ENCODE measurements at regions not wholly inside any gene's neighbourhood (a gene's known extent, or its start where the extent isn't known, plus 50 kb on each side); places are given as distances from the start of the nearest gene placed in this dataset.
A peak's percentile ranks its signal among the peaks of the same experiment; 100 is the strongest.

DNA sequence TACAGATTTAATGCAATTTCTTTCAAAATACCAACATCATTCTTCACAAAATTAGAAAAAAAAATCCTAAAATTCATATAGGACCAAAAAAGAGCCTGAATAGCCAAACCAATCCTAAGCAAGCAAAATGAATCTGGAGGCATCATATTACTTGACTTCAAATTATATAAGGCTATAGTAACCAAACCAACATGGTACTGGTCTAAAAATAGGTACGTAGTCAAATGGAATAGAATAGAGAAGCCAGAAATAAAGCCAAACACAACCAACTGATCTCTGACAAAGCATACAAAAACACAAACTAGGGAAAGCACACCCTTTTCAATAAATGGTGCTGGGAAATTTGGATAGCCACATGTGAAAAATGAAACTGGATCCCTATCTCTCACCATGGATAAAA lies 112.3 kb upstream of the TSPAN2 start:
- DNase-seq: no peak

DNA sequence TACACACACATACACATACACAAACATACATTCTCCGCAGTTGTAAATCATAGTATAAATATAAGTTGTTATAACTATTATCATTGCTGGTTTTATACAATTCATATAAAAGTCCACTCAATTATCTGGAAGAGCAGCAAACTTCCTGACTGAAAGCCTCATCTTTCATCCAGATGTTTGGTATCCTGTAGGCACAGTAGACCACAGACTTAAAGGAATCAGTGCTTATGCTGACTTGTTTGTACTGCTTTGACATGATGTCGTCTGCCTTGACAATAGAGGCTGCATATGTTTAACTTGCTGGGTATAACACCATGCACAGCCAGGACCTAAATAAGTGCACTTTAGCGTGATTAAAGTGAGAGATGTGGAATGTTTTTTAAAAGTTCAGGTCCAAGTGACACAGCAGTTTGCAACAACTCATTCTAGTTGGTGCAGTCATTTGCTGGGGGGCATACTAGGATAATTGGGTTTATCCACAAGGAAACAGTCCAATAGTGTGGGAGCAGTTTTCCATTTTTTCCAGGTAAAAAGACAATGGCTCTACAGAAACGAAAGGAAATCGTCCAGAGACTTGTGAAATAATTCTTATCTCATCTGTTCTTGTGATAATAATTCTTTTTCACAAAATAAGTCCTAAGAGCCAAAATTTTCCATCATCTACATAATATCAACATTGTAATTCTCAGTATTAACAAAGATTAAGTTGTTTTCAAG lies 110.3 kb upstream of the TSPAN2 start:
- no peak for DNase-seq

DNA sequence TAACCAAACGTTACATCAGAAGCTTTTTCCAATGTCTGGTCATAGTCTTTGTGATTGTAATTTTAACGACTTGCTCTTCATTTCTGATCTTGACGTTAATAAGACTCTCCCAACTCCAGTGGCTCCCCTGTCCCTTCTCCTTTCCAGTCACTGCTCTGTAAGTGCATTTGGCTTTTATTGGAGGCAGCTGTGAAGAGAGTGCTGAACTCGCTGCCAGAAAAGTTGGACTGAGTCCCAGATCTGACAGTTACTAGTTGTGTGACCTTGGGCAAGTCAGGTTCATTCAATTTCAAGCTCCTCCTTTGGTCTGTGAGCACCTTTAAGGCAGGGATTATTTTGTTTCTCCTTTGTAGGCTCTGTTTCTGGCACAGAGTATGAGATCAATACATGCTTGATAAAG lies 109.6 kb upstream of the TSPAN2 start:
- no peak for DNase-seq

DNA sequence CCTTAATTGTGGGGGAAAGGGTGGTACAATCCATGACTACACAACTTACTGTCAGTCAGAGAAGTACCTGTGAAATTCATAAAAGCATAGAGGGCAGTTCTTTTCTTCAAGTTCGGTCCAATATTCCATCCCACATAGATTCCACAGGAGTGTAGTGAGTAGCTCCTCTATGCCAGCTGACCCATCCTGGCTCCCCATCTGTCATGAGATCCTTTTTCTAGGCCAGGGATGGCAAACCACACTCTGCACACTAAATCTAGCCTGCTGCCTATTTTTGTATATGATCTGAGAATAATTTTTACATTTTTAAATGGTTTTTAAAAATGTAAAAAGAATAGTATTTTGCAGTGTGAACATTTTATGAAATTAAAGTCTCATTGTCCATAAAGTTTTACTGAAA lies 107.0 kb upstream of the TSPAN2 start:
- no peak for DNase-seq

DNA sequence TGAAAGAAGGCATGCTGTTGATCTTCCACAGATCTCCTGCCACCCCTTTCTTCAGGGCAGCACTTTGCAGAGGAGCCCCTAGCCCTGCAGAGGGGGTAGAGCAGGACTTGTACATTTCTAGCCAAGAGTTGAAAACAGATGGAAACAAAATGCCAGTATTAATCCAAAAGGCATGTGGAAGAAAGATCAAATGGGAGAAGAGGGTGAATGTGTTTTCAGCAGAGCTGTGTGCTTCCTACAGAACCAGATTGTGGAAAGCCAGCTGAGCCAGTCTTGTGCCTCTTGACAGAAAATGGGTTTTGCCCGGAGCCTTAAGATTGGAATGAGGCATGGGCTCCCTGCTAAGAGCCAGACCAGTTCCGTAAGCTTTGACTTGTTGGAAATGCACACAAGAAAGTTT lies 105.2 kb upstream of the TSPAN2 start:
- no peak for DNase-seq

DNA sequence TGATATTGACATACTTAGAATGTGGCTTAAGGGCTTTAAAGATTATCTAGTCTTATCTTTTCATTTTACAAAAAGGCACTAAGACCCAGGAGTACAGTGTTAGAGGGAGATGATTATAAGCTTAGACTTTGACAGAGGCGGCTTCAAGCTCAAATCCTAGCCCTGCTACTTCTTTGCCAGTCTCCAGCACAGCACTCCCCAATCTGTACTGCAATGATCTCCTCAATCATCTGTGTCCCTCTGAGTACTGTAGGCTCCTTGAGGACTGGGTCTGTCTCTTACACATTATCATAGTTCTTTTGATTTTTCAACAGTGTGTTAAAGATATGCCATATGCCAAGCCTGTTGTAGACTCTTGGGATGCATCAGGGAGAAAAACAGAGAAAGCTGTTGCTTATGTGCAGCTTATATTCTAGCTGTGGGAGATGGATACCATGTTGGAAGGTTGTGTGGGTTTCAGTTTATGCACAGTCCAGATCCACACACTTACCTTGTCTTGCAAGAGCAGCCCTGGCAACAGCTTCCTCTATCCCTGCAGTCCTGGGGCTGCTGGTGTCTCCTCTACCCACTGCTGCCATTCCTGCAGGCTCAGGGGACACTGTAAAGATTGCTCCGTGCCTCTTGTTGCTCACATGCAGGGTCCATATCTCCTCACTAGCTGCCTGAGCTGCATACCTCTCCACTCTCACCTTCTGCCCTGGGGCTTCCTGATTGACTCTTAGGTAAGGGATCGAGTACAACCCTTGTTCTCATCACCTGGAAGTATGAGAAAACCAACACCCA lies 103.9 kb upstream of the TSPAN2 start:
- no peak for DNase-seq

DNA sequence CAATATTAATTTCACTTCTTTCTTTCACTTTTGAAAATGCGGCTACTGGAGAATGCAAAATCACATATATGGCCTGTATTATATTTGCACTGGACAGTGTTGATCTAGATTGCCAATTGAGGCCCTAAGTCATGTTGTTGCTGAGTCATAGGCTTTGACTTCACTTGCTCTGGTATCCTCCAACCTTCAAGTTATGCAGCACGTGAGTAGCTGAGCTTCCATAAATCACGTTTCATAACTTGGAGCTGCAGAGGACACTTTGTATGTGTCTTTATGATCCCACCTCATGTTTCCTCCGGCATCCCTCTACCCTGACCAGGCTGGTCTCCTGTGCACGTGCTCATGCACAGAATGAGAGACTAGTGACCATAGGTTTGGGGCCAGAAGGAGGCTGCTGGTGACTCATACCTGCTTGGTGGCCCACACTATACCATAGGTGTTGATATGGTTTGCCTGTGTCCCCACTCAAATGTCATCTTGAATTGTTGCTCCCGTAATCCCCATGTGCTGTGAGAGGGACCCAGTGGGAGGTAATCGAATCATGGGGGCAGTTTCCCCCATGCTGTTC lies 103.0 kb upstream of the TSPAN2 start:
- no peak for DNase-seq

DNA sequence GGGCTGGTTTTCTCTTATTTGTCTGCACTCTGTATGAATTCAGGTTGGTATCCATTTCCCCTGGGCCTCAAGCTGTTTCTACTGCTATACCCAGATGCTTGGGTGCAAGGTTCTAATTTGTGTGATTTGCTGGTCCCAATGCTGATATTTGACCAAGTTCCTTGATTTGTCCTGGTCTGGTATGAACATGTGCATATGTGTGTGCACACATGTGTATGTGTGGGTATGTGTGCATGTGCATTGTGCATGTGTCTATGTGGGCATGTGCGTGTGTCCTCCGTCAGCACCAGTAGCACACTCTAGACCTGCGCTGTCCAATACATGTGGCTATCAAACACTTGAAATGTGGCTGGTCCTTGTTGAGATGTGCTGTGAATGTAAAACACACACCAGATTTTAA lies 102.4 kb upstream of the TSPAN2 start:
- no peak for DNase-seq

DNA sequence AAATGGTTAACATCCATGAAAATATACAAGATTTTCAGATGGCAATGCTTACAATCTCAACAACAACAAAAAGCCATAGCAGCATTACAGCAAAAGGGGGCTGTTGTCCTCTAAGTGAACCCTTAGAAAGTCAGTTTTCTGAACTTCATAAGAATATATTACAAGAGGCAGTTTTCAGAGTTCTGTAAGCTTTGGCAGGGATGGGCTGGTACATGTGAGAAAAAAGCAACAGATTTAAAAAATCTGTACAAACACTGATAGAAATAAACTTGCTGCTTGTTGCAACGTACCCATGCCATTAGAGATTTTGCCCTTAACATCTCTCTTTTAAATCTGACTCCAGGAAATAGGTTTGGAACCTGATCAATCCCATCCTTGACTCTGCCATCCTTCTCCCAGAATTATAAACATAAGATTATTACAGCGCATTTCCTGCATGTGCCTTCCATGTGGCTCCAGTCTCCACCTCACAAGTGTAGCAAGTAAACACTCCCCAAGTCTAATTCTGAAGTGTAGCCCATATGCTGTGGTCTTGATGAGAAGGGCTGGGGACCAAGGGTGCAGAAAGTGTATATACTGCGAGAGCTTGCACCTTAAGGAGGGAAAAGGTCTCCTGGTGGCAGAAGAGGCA lies 101.4 kb upstream of the TSPAN2 start:
- no peak for DNase-seq

DNA sequence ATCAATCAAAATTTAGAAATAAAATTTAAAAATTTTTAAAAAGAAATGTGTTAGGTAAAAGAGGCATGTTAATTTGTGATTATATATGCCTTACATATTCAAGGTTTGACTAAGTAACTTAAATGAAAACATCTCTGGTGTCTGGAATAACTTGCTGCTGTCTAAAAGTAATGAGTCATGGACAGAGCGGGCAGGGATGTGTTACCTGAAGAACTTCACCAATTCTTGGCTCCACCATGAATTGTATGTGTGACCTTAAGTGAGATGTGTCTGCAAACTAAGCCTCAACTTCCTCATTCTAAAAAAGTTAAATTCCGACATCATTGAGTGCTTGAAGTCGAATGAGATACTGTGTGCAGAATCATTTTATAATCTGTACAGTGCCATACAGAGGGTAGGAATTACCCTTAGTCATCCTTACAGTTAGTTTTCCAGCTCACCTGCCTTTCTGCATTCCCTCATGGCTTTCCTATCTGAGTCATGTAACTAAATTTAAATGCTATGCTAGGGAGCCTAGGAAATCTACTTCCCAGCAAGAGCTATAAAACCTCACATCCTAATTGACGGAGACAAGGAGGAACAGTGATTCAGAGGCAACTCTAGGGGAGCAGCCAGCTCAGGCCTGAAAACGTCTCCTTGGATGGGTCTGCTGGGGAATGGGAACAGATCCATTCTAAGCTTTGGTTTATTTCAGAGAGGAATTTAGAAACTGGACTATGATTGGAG lies 100.7 kb upstream of the TSPAN2 start:
- DNase-seq: no peak

DNA sequence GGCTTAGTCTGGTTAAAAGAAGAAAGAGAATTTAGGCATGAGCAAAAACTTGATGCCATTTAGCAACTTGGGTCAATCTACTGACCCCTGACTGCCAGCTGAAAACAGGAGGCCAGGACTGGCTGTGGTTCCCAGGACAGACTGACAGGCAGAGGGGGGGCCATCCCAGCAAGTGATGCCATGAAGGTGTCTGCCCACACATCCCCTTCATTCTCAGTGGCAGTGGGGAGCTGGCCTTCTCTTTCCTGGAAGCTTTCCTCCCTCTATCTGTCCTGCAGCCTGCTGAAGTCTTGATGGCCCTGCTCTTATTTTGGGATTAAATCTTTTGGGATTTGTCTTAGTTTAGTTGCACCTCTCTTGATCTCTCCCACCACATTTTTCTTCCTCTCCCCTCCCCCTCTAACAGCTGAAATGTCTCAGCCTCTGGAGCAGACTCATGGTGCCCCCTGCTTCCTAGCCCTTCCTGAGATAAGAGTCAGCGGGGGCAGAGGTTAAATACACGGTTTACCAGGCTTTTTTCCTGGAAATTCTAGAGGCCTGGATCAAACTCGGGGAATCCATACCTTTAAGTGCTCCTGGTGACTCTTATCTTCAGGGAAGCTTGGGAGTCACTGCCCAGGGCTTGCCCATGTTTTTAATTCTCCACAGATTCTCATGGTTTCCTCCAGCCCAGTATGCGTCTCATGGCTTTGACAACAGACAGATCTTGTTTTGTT lies 99.5 kb upstream of the TSPAN2 start:
- no peak for DNase-seq

DNA sequence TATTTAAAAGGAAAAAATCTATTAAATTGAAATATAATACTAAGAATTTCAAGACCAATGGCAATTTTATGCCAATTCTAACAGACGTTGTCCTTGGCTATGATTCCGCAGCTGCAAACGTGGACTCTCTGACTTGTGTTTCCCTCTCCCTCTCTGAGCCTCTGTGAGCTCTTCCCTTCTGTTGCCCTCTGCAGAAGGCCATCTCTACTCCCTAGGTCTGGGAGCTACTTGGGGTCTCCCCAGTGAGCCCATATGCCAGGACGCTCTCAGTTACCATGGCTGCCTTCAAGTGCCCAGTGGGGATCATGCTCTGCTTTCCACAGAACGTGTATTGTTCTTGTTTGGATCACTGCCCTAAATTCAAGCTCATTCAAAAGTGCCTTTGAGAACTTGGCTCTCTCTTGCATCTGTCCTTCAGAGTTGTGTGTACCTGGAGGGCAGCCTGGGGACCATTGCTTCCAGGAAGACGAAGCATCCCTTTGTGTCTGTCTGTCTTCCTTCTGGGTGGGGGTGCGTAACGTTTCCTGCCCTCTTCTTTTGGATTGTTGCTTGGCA lies 97.5 kb upstream of the TSPAN2 start:
- no peak for DNase-seq

DNA sequence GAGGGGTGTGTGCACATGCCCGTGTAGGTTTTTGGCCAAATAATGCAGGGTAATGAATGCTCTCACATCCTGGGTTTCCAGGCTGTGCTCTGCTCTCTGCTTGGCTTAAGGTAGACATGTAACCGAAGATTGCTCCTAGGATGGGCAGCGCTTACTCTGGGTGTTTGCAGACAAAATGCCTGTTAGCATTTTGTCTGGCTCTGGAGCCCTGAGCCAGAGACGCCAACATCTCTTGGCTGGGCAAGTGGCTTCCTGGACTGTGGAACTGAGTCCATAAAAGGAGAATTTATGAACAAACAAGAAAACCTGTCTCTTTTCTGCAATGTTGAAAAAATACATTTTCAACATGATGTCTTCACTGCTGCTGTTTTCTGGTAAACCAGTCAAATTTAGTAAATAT lies 96.0 kb upstream of the TSPAN2 start:
- DNase-seq: no peak

DNA sequence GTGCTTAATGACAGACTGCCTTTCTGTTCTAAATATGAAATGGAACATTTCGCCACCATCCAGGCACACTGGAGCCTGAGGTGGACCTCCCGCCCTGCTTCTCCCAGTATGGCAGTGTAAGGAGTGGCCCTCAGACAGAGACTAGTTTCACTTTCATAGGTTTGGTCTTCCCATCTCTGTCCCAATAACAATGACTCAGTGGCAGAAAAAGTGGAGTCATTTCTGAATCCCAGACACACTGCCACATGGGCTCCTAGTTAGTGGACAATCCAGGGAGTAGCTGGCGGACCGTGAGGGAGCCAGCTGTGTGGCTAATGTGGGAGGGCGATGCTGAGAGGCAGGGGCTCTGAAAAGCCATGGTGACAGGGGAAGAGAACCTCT lies 95.6 kb upstream of the TSPAN2 start:
- no peak for DNase-seq

DNA sequence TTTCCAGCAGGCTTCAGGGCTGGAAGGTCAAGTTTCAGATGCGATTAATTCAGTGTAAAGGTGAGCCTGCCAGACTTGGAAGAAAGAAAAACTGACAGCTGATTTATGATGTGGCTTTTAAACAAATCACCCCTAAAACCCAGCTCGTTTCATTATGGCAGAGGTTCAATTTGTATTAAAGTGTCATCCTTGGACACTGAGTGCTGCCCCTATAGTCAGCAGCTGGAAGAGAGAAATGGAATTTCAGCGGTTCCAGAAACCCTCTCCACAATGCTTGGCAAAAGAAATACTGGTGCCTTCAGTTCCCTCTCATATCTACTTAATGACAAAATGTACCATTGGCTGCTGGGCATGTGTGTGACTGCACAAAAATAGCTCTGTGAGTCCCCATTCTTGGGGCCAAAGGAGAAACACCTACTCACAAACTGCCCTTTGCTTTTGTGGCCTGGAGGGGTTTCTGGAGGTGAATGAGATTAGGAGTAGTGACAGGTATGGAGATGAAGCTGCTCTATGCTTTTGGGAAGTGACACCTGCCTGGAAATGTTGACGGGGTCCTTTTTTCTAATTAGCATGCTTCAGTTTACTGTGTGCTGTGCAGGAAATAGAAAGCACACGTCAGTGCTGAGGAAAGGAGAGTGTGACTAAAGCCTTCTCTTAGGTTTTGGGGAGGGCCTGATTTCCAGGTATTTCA lies 95.1 kb upstream of the TSPAN2 start:
- DNase-seq: peak; percentile 34

DNA sequence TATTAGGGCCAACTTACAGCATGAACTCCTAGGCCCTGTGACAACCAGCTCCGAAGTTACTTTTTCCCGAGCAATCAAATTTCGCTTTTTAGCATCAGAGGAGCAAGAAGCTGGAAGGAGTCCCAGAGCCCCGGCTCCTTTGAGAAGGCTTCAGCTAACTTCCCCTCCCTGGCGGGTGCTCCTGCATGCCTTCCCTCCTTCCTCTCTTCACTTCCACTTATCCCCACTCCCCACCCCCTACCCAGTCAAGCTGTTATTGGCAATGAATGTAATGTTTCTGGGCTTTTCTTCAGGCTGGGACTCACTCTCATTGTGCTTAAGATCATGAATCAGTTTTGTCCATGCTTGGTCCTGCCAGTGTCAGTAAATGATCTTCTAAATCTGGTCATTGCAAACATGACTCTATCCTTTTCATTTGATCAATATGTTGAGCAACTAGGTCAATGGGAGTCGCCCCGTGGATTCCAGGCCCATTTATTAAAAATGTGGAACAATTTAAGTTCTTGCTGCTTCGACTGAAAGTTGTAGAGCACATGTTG lies 94.5 kb upstream of the TSPAN2 start:
- DNase-seq: no peak

DNA sequence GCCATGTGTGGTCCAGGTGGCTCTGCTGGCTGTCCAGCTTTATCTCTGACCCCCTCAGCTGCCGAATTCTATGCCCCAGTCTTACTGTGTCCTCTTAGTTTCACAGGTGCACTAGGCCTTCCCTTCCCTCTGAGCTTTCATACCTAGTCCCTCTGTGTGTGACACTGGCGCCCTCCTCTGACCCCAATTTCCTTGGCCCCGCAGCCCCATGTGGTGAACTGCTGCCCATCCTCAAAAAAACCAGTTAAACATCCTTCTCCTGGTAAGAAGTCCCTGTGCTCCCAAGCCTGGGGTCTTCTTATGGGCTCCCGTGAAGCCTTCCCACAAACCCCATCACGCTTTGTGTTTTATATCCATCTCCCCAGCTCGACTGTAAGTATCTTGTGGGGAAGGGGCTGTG lies 93.9 kb upstream of the TSPAN2 start:
- DNase-seq: no peak

DNA sequence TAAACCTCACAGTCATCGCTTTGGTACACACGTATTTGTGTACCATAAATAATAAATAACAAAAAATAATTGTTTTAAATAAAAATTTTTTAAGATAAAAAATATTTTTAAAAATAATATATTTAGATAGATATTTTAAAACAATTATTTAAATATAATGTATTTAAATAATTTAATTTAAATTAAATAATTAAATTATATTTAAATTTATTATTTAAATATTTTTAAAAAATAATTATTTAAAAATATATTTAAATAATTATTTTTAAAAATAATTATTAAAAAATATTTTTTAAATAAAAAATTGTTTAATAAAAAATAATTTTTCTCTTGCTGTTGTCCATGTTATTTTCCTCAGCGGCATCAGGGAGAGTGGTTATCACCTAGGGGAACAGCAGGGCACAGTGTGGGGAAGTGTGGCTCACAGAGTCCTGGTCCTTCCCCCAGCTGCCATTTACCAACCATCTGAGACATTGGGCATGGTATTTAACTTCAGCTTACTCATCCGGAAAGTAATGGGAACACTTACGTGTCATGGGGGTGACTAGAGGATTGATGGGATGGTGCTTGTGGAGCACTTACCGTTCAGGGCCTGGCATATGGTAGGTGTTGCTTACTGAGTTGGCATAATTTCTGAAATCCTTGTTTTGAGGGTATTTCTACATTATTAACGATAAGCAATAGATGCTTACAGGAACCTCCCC lies 92.9 kb upstream of the TSPAN2 start:
- no peak for DNase-seq

DNA sequence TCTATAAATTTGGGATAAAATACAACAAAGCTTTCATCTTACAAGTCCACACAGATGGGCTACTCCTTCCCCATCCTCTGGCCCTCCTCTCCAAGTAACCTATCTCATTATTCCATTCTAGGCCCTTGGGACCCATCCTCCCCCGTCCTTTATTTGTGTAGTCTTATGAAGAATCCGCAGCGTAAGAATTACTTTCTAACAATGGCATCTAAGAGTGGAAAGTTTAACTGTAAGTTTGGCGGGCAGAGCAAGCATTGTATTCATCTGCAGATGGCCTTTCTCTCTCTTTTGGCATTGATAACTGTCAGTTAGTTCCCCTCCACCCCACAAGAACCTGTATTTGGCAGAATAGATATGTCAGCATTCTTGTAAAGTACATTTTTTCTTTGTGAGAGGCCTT lies 91.9 kb upstream of the TSPAN2 start:
- no peak for DNase-seq

DNA sequence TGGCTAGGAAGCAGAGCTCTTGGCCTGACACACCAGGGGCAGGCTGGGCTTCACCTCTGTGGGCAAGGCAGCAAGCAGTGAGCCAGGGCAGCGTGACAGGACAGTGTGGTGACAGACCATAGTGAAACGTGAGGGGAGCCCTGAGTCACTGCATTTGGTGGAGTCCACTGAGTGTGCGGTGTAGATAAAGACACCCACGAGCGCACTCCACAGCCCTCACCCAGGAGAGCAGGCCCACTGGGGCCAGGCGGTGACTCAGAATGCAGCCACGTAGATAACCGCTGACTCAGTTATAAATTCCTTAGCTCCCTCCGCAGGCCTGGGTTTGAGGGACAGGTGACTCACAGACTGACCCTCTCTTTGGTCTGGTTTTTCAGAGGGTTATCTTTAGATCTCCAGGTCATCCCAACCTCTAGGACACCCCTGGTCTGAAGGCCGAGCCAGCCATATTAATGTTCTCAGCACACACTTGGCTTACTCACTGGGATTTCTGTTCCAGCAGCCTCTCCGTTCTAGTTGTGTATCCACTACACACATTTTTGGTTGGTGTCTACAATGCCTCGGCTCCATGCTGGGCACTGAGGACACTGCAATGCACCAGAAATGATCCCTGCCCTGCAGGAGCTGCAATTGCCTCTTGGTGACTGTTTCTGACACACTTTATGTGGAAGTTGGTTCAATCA lies 90.2 kb upstream of the TSPAN2 start:
- no peak for DNase-seq
